ENCODE measurements at regions not wholly inside any gene's neighbourhood (a gene's known extent, or its start where the extent isn't known, plus 50 kb on each side); places are given as distances from the start of the nearest gene placed in this dataset.

GRCh38 chr18:45413180-45413836 is 202.0 kb upstream of the SLC14A2 start:
- Histone ChIP-seq H3K4me2 (ENCODE audit: low read depth, low read length) (no peak overlapping the region), H3K79me1 (ENCODE audit: low read depth in 1 of 2, low read length in 2 of 2) (no peaks in the 10 kb centered on the region), H3K18ac (ENCODE audit: low read depth, low read length) (no peak overlapping the region), H3K4ac (ENCODE audit: low read depth, low read length) (no peak overlapping the region), H3K56ac (ENCODE audit: extremely low read depth, insufficient read depth, low read length) (no peak overlapping the region), H2AFZ (replicated peaks; ENCODE audit: low read length, poor library complexity) (no peak overlapping the region), H3K9me1 (ENCODE audit: insufficient read depth, low read length) (no peaks in the 10 kb centered on the region), H3K9ac (ENCODE audit: low read depth, low read length) (no peak overlapping the region), H2BK120ac (ENCODE audit: low read depth, low read length) (no peak overlapping the region), H3K27me3 (ENCODE audit: control insufficient read depth, insufficient read depth, low read length) (peaks cover 2% of the 10 kb centered on the region; the same call in 1 of the 2 replicates), H4K91ac (ENCODE audit: insufficient read depth, low read depth, low read length) (no peak overlapping the region), H3K27ac (ENCODE audit: insufficient read depth, low read length) (no peak overlapping the region), H3K4me1 (ENCODE audit: control insufficient read depth, insufficient read depth, low read length) (no peaks in the 10 kb centered on the region), H2AK9ac (replicated peaks; ENCODE audit: low read depth, low read length, poor library complexity) (no peak overlapping the region), H4K8ac (ENCODE audit: low read depth in 2 of 2, low read length in 2 of 2) (no peak overlapping the region), H3K9me3 (ENCODE audit: control insufficient read depth, insufficient read depth, low read length) (no peaks in the 10 kb centered on the region), H2AK5ac (ENCODE audit: low read depth, low read length) (no peak overlapping the region), H3K23ac (ENCODE audit: low read depth, low read length) (no peak overlapping the region), H4K5ac (ENCODE audit: low read depth, low read length) (no peak overlapping the region), H2BK5ac (ENCODE audit: low read depth, low read length, poor library complexity, severe bottlenecking) (no peak overlapping the region), H2BK15ac (ENCODE audit: low read depth, low read length) (no peak overlapping the region), H4K20me1 (ENCODE audit: insufficient read depth, low read length) (no peaks in the 10 kb centered on the region), H3K14ac (replicated peaks; ENCODE audit: low read depth, low read length) (no peak overlapping the region), H2BK20ac (ENCODE audit: low read depth, low read length) (no peak overlapping the region), H3K4me3 (ENCODE audit: insufficient read depth, low read depth, low read length) (no peak overlapping the region), H3K36me3 (ENCODE audit: control insufficient read depth, insufficient read depth, low read length) (no peaks in the 10 kb centered on the region)
- in situ Hi-C loops (cut with MboI; ENCODE audit: low sequenced_read_pairs), result no loop called here
- DNase-seq, result no peak
- WGBS, 2 experiments (ENCODE audit: extremely low coverage in 2 of 2, insufficient read length in 1 of 2), result 86% methylated on average over 1 of the region's 4 CpGs; no CpG with 5 or more reads in 1 of the 2 experiments
- POLR2A ChIA-PET (ENCODE audit: unreplicated experiment), result no interaction called here
- no TSS peak for BruUV-seq (replicated peaks)
- TF ChIP-seq SMC3 (IDR thresholded peaks at IDR 0.05; ENCODE audit: low read depth, low read length) (no peak), FOS (IDR thresholded peaks at IDR 0.05; ENCODE audit: low read depth, low read length) (no peak), BHLHE40 (IDR thresholded peaks at IDR 0.05; ENCODE audit: low read depth, low read length) (no peak), MAFK (IDR thresholded peaks at IDR 0.05; ENCODE audit: low read depth, low read length) (no peak), ELK1 (IDR thresholded peaks at IDR 0.05; ENCODE audit: borderline replicate concordance, low read depth, low read length) (no peak), POLR2A (IDR thresholded peaks at IDR 0.05; ENCODE audit: low read depth, low read length) (no peak), CEBPB (IDR thresholded peaks at IDR 0.05; ENCODE audit: low read depth, low read length) (no peak)
- CTCF ChIA-PET, result no interaction called here
- intact Hi-C loops (cut with micrococcal nuclease), result no loop called here
- ATAC-seq (ENCODE audit: low read depth), result no peak
- dilution Hi-C loops (cut with HindIII; ENCODE audit: low sequenced_read_pairs, unreplicated experiment), result no loop called here

Data from IMR-90 (cell line).